ENCODE measurements at regions not wholly inside any gene's neighbourhood (a gene's known extent, or its start where the extent isn't known, plus 50 kb on each side); places are given as distances from the start of the nearest gene placed in this dataset.

- ATAC-seq: no peak
- no peaks in the 10 kb centered on the region for H3K36me3 ChIP-seq
- no peak overlapping the region for H3K27ac ChIP-seq
- no peaks in the 10 kb centered on the region for H3K4me1 ChIP-seq
- no peaks in the 10 kb centered on the region for H3K9me3 ChIP-seq
- H3K4me3 ChIP-seq: no peak overlapping the region
- no peaks in the 10 kb centered on the region for H3K27me3 ChIP-seq
- in situ Hi-C loops (cut with MboI; ENCODE audit: low sequenced_read_pairs in 4 of 4) (no loop called here), intact Hi-C loops (cut with DNase I; ENCODE audit: low total_unique reads) (no loop called here)
- DNase-seq: no peak
- TF ChIP-seq POLR2A (IDR thresholded peaks at IDR 0.05): no peak
- TF ChIP-seq CTCF (IDR thresholded peaks at IDR 0.05 in 4 of 5, conservative IDR thresholded peaks at IDR 0.05 in 1 of 5): no peak
These were observed 116.3 kb upstream of the FKBP1C start for GRCh38 chr6:63094947-63095346.

- DNase-seq (no peak), ATAC-seq (no peak)
- Histone ChIP-seq H3K36me3 (no peaks in the 10 kb centered on the region), H3K27me3 (no peaks in the 10 kb centered on the region), H3K4me1 (no peaks in the 10 kb centered on the region), H3K9me3 (no peaks in the 10 kb centered on the region), H3K4me3 (no peak overlapping the region), H3K27ac (no peak overlapping the region)
- intact Hi-C loops (cut with DNase I; ENCODE audit: low total_unique reads): no loop called here
- TF ChIP-seq CTCF (IDR thresholded peaks at IDR 0.05 in 4 of 5, conservative IDR thresholded peaks at IDR 0.05 in 1 of 5) (no peak), POLR2A (IDR thresholded peaks at IDR 0.05) (no peak)
- in situ Hi-C loops (cut with MboI; ENCODE audit: low sequenced_read_pairs in 4 of 4): no loop called here
These were observed 114.0 kb upstream of the FKBP1C start for GRCh38 chr6:63097222-63097621.

GRCh38 chr6:63098789-63099188 lies 112.5 kb upstream of the FKBP1C start:
- no peak overlapping the region for H3K27ac ChIP-seq
- DNase-seq: no peak
- no peaks in the 10 kb centered on the region for H3K4me1 ChIP-seq
- H3K4me3 ChIP-seq: no peak overlapping the region
- intact Hi-C loops (cut with DNase I; ENCODE audit: low total_unique reads): no loop called here
- TF ChIP-seq CTCF (IDR thresholded peaks at IDR 0.05 in 4 of 5, conservative IDR thresholded peaks at IDR 0.05 in 1 of 5) (no peak), POLR2A (IDR thresholded peaks at IDR 0.05) (no peak)
- no peaks in the 10 kb centered on the region for H3K9me3 ChIP-seq
- ATAC-seq: no peak
- in situ Hi-C loops (cut with MboI; ENCODE audit: low sequenced_read_pairs in 4 of 4): no loop called here
- H3K36me3 ChIP-seq: no peaks in the 10 kb centered on the region
- no peaks in the 10 kb centered on the region for H3K27me3 ChIP-seq

- Histone ChIP-seq H3K4me1 (no peaks in the 10 kb centered on the region), H3K27me3 (no peaks in the 10 kb centered on the region), H3K36me3 (no peaks in the 10 kb centered on the region), H3K9me3 (no peaks in the 10 kb centered on the region), H3K27ac (no peak overlapping the region), H3K4me3 (no peak overlapping the region)
- DNase-seq (no peak), ATAC-seq (no peak)
- in situ Hi-C loops (cut with MboI; ENCODE audit: low sequenced_read_pairs in 4 of 4): no loop called here
- no peak for TF ChIP-seq CTCF (IDR thresholded peaks at IDR 0.05 in 4 of 5, conservative IDR thresholded peaks at IDR 0.05 in 1 of 5)
- TF ChIP-seq POLR2A (IDR thresholded peaks at IDR 0.05): no peak
- intact Hi-C loops (cut with DNase I; ENCODE audit: low total_unique reads): no loop called here
These were observed 111.4 kb upstream of the FKBP1C start for GRCh38 chr6:63099772-63100459.
